ENCODE measurements at regions not wholly inside any gene's neighbourhood (a gene's known extent, or its start where the extent isn't known, plus 50 kb on each side); places are given as distances from the start of the nearest gene placed in this dataset.
A peak's percentile ranks its signal among the peaks of the same experiment; 100 is the strongest.

DNA sequence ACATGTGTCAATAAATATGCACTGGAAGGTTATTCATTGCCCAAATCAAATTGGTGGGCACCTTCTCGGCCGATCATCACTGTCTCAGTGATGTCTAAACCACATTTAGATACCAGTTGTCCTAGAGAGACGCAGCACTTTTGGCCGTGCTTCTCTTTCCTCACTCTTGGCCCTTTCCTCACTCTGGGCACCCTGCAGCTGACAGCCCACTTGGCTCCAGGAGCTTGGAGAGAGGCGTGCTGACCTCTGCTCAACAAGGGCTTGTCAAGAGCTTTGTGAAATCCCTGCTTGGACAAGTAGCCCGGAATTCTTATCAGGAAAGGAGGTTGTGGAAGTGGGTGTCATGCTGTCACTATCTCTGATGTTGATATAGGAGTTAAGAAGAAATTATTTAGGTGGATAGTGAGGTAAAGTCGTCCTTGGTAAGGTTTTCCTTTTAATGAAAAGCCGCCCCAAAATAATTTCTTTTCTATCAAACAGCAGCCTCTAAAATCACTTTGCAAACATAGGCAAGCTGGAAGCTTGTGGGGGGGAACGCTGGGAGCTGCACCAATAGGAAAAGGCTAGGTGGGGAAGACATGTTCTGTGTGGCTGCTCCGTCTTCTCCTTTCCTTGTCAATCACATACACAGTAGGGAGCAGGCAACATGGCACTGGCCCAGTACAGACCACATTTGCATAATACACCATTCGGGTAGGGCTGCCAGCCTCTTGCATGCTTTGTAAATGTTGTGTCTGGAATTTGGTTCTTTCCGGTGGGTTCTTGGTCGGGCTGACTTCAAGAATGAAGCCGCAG, 126.8 kb upstream of the UBE3A start:
- FAIRE-seq (no peak), DNase-seq (ENCODE audit: low spot score) (no peak)

DNA sequence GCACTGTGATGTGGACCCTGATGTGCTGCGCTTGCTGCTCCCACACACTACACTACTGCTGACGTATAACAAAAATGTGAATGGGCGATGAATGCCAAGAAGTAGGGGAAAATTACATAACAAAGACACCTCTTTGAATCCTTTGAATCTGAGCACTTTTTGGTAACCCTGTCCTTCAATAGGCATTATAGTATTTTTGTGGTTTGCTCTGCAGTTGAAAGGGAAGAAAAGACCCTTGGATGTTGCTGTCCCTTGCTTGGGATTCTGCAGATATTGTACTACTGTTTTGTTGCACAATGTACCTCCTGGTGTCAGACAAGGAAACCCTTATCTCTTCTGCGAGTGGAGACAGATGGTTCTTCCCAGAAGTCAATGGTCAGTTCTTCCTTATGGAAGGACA, 124.8 kb upstream of the UBE3A start:
- FAIRE-seq (no peak), DNase-seq (ENCODE audit: low spot score) (no peak)

DNA sequence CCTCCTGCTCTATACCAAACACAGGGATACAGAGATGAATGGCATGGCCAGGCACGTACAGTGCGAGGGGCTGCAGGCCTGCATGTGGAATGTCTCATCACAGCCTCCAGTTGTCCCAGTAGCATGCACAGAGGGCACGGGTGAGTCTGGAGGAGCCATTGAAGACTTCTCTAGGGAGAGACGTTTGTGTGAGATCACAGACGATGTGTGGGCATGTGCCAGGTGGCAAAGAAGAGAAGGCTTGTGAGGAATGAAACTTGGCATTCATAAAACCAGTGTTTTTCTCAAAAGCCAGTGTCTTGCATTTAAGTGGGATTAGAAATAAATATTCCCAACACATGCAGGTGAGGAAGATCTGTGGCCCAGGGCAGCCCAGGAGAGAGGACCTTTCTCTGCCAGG, 119.1 kb upstream of the UBE3A start:
- no peak for DNase-seq (ENCODE audit: low spot score)
- FAIRE-seq = no peak

DNA sequence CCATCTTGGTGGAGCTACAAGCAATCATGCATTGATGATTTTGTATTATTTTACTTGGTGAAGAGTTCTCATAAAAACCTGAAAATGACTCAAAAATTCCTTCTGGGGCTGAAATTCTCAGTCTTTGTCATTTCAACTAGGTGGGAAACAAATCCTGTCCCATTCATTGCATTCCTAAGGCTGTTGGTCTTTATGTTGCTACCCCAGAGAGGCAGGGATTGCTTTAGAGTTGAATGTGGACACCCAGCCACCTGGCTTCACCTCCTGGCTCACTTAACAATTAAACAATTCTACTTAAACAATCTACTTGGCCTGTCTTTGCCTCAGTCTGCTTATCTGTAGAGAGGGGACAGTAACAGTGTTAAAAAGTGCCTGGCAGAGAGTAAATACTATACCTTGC, 117.3 kb upstream of the UBE3A start:
- FAIRE-seq = no peak
- DNase-seq (ENCODE audit: low spot score) = no peak

DNA sequence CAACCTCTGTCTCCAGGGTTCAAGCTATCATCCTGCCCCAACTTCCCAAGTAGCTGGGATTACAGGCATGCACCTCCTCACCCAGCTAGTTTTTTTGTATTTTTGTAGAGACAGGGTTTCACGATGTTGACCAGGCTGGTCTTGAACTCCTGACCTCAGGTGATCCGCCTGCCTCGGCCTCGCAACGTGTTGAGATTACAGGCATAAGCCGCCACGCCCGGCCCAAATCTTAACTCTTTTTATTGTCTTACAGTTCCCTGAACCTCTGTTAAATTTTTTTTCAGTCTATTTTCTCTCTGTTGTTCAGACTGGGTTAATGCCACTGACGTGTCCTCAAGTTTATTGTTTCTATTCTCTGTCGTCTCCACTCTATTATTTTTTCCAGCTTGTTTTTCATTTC, 115.8 kb upstream of the UBE3A start:
- FAIRE-seq = no peak
- DNase-seq (ENCODE audit: low spot score) = no peak

DNA sequence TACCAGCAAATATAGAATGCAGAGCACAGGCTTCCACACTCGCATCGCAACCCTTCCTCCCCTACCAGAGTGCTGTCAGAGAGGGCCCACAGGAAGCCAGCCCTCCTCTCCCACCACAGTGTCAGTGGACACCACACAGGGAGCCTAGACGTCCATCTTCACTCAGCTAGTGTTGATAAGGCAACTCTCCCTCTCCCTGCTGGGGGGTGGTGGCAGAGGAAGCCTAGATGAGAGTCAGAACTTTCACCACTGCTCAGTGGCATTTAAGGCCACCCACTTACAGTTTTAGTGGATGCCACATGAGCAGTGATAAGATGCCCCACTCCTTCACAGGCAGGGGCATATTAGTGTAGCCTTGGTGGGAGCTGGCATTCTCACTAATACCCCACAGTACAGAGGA, 109.8 kb upstream of the UBE3A start:
- FAIRE-seq (no peak), DNase-seq (ENCODE audit: low spot score) (no peak)

DNA sequence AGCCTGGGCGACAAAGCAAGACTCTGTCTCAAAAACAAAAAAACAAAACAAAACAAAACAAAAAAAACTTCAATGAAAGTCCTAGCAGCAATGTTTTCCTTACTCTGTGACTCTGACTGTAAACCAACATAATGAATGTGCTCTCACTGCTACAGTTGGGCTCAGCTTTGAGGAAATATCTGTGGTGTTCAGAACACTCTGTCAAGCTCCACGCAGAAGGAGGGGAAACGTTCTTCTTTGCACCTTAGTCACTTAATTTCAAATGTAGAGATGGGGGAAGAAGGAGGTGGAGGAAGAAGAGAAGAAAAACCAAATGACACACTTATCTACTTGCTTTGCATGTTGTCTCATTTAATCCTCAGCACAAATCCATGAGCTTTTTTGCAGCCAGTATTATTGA, 107.1 kb upstream of the UBE3A start:
- no peak for FAIRE-seq

DNA sequence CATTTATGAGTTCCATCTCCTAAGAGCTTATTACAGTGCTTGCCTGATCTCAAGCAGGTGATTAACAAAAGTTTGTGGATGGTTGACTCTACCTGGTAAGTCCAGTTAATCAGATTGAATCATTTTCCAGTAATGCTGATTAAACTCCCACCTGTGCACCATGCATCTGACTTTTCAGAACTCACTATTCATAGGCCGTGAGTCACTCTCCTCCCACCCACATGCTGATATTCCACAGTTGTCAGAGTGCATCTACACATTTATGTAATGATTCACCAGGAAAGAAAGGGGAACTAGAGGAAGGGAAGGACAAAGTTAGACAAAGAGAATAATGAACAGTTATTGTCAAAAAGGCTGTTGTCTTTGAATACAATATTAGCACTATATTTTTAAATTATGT, 106.2 kb upstream of the UBE3A start:
- FAIRE-seq (peak; percentile 82), DNase-seq (ENCODE audit: low spot score) (peak; percentile 72)

More for the DNA sequence above, 107.1 kb upstream of the UBE3A start:
- no peak for DNase-seq (ENCODE audit: low spot score)

DNA sequence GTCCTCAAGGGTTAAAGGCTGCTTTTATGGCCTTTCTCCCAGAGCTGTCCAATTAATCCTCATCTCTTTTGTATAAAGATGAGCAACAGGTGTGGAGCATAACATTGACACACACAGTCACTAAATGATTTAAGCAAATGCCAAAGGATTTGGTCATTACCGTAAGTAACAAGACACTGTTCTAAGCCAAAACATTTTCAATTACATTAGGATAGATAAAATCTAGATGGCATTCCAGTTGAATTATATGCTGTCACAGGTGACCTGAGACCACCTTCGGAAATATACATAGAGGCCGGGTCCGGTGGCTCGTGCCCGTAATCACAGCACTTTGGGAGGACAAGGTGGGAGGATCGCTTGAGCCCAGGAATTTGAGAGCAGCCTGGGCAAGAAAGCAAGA, 105.3 kb upstream of the UBE3A start:
- FAIRE-seq (no peak), DNase-seq (ENCODE audit: low spot score) (no peak)

DNA sequence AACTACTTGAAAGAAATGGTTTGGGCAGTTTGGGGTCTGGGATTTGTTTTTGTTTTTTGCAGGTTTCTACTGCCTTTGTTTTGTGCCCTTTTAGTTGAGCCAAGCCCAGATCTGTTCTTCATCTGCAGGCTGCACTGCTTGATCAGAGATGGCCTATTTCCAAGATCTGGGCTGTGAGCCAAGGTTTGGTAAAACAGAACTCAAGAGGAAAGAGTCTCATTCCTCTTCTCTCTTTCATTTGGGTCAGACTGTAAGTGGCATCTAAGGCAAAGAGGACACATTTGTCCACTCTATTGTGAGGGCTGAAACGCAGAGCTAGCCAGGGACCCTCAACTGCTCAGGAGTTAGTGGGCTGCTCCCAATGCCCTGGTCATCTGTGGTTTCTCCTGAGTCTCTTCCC, 104.4 kb upstream of the UBE3A start:
- FAIRE-seq (no peak), DNase-seq (ENCODE audit: low spot score) (peak; percentile 66)

DNA sequence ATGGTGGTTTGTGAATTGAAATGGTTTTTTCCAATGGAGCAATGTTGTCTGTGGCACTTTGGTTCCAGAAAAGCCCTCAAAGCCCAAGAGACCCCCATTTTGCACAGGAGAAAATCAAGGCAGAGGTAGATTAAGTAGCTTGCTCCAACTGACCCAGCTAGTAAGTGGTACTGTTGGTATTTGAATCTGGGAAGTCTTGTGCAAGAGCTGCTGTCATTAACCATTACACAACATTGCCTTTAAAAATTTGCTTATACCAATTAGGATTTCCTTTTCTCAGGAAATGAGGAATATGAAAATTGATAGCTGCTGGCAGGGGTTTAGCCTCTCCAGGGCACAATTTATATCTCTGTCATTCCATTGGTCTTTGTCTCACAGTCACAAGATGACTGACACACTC, 102.4 kb upstream of the UBE3A start:
- DNase-seq (ENCODE audit: low spot score) (no peak), FAIRE-seq (no peak)

DNA sequence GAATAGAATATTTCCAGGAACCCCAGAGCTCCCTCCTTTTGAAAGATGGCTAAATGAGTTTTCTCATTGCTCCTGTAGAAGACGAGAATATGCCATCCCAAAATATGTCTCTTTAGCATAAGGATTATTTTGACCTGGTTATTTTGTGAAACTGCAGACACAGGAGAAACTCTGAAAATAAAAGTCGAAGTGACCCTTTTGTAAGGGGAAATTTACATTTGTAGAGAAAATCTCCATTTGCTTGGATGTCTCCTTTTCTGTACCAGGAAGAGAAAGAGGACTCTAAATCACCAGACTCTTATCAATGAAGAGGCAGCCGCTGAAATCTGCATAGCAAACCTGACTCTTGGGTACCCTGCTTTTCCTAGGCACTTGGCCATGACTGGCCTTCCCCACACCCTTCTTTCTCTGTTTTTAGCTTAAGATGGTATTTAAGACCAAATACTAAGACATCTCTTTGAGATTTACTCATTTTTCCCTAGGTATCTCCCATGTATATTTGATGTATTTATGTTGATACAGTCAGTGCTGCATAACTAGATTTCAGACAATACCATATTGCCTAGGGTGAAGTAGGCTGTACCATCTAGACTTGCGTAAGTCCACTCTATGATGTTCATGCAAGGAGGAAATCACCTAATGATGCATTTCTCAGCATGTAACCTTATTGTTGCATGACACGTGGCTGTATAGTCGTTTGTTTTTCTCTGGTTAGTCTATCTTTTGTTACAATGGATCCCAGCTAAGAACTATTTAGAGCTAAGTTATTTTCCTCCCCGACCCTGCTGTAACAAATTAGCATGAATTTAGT, 98.2 kb upstream of the UBE3A start:
- peak; percentile 17 for FAIRE-seq

DNA sequence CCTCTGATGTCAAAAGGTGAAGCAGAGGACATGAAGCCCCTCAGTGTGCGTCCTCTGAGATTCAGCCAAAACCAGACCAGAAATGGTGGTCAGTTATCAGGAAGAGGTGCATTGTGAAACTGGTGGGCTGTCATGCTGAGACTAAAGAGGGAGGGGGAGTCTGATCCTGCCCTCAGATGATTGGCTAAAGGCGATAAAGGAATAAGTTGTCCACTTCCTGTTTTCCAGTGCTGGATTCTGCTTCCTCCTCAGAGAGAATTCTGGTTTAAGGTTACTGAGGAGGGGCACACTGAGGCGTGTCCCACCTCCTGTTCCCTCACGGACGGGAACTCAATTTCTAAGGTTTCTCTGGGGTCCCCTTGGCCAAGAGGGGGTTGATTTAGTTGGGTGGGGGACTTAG, 97.0 kb upstream of the UBE3A start:
- no peak for FAIRE-seq
- no peak for DNase-seq (ENCODE audit: low spot score)

More for the DNA sequence above, 98.2 kb upstream of the UBE3A start:
- no peak for DNase-seq (ENCODE audit: low spot score)

DNA sequence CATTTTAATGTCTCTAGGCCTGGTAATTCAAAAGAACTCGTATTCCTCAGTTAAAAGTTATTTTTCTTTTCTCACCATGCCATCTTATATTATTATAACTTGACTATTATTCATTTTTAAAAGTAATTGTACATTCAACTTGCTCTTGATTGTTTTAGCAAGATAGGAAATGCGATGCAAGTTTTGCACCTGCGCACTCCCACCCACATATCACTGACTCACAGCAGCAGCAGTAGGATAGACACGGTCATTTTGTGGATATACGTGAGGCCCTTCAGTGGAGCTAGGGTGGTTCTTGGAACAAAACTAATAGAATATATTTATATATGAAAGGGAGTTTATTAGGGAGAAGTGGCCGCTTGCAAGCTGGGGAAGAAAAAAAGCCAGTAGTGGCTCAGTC, 95.5 kb upstream of the UBE3A start:
- DNase-seq (ENCODE audit: low spot score) (no peak), FAIRE-seq (no peak)

DNA sequence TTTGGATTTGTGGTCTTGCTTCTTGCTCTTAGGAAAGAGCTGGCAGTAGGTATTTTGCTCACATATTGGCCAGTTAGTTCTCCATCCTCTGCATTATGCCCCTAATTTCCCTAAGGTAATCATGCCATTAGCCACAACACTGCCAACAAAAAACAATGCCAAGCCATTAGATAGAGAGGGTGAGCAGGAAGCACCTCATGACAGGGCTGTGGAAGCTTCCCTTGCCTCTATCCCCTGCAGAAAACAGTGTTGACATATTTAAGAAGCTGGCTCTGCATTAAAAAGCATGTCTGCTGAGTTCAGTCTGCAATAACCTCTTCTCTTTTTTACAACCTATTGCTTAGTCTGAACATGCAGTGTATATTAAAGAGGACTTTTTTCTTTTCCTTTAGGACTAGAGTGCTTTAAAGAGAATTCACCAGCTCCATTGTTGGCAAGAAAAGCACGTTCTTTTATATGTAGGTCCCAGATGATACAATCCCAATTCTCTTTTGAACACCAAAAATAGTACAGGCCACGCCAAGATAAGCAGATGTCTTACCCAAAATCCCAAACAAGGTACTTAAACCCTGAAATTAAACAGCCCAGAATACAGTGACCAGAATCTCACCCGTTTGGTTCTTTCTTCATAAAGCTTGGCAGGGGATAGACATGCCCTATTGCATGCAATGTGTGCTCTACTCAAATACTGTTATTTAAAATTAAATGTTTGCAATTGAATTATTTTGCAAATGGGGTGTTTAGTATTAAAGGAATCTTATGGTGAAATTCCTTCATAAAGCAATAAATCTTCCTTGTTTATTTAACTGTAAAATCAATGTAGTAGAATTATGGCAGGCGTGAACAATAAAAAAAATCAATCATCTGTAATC, 93.7 kb upstream of the UBE3A start:
- FAIRE-seq (no peak), DNase-seq (ENCODE audit: low spot score) (no peak)

DNA sequence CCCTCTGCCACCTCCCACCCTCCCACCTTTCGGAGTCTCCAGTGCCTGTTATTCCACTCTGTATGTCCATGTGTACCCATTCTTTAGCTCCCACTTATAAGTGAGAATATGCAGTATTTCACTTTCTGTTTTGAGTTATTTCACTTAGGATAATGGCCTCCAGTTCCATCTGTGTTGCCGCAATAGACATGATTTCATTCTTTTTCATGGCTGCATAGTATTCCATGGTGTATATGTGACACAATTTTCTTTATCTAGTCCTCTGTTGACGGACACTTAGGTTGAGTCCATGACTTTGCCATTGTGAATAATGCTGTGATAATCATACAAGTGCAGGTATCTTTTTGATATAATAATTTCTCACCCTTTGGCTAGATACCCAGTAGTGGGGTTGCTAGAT, 91.0 kb upstream of the UBE3A start:
- DNase-seq (ENCODE audit: low spot score) (no peak), FAIRE-seq (no peak)

DNA sequence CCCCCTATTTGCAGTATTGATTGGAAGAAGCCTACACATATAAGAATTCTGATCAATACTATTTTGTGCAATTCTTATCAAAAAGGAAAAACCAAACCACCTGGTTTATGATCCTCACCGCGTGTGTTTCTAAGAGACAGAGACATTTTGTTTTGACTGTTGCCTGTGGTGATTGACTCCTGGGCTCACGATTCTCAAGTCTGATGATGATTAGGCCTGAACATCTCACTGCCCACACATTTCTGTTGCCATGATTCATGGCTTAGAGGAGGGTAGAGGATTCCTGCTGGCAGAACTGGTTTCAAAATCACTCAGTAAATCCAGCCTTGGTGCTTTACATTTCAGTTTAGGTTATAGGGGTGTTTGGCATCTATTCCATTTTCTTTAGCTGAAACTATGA, 88.3 kb upstream of the UBE3A start:
- no peak for DNase-seq (ENCODE audit: low spot score)
- FAIRE-seq = no peak

DNA sequence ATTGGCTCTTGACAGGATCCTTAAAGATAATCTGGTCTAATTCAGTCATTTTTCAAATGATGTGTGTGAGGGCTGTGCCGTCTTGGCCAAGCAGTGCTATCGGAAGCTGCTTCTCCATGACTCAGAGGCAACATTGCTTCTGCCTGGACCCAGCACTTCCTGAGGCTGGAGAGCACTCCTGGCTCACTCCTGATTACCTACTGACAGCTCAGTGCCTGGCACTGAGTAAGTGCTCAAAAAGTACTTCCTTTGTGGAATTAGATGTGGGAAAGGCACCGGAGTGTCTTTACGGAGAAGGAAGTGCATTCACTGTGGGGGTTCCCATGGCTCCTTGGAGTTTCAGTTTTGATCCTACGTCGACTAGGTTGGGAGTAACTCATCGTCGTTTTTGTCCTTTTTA, 86.9 kb upstream of the UBE3A start:
- FAIRE-seq (no peak), DNase-seq (ENCODE audit: low spot score) (peak; percentile 31)

DNA sequence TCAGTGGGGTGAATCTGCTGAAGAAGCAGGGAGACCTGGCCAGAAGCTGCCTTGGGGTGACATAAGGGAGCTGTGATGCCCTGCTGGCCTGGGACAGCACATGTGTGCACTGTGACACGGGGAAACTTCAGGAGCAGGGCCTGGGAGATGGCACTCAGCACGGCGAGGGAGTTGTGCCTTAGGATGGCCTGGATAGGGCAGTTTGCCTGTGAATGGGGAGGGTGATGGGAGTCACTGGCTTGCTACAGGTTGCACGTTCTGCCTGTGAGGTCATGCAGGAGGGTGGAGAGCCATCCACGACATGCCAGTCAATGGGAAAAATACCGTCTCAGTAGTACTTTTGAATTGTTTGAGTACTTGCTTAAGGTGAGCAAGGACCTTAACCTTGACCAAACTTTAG, 76.8 kb upstream of the UBE3A start:
- FAIRE-seq (peak; percentile 46), DNase-seq (ENCODE audit: low spot score) (no peak)

DNA sequence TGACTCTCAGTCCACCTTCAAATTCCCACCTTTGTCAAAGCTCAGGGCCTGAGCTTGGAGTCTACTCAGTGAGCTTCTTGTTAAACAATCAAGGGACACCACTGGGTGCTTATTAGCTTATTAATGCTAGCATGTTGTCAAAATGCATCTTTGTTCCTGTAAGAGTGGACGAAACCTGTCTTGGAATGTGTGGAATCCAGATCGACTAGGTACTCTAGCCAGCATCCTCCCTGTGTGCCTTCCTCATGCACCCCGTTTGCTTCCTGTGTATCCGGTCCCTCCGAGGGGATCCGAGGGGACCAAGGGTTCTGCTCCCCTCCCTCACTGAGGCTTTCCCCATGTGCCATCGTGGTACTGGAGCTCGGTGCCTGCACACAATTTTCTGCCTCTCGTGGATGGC, 75.7 kb upstream of the UBE3A start:
- no peak for FAIRE-seq
- DNase-seq (ENCODE audit: low spot score) = no peak

DNA sequence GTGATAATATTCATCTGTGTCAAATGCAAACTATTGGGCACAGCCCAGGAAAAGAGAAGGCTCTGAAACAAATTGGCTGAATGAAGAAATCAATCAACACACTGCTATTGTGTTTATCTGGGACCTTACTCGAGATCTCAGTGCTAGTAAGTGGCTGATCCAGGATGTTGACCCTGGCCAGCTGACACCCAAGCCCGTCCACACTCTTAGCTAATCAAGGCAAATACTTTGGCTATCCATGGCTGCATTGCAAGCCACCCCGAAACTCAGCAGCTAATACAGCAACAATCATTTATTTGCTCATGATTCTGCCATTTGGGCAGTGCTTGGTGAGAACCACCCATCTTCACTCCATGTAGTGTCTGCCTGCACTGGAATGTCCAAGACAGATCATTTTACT, 74.1 kb upstream of the UBE3A start:
- no peak for DNase-seq (ENCODE audit: low spot score)
- FAIRE-seq = no peak

DNA sequence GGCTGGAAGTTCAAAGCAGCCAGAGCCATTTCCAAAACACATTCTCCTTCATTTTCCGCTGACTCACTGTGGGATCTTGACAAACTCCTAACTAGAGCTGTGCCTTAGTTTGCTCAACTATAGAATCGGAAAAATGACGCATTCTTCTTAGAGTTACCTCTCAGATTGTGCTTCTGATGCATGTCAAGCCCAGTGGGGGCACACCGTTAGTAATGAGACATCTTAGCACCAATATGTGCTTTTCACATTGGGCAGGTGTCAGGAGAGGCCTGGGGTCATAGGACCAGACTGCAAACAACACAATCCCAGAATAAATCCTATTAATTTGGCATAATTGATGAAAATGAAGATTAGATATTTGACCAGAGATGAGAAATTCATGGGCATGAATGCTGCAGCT, 71.3 kb upstream of the UBE3A start:
- no peak for DNase-seq (ENCODE audit: low spot score)
- FAIRE-seq = no peak

Data from urothelium cell line (cell line).